ACC112 (cell line): ENCODE measurements at regions not wholly inside any gene's neighbourhood (a gene's known extent, or its start where the extent isn't known, plus 50 kb on each side); places are given as distances from the start of the nearest gene placed in this dataset.
"Not testable (repeated sequence)": the region's sequence is repeated elsewhere in the genome, so short reads cannot be mapped to it uniquely, and the experiment has no call there.

Experiments
- H2AFZ ChIP-seq: fragments of 200-600 bp; sonication (generic); one replicate; pipeline ENCODE4 v1.6.0; 2017; ENCODE audit warnings: antibody characterized with exemption, low read length; ENCODE audit not compliant: unreplicated experiment
- H3K27ac ChIP-seq: fragments of 200-600 bp; sonication (generic); 2 replicates; pipeline ENCODE4 v1.5.1; 2014; ENCODE audit warnings: low read depth, mild to moderate bottlenecking, antibody characterized with exemption, low read length, moderate library complexity
- H3K27me3 ChIP-seq: fragments of 200-600 bp; sonication (generic); 2 replicates; pipeline ENCODE4 v1.6.1; 2014; ENCODE audit warnings: mild to moderate bottlenecking, antibody characterized with exemption, low read length, moderate library complexity, mixed read lengths; ENCODE audit not compliant: insufficient read depth
- H3K36me3 ChIP-seq: fragments of 200-600 bp; sonication (generic); 2 replicates; pipeline ENCODE4 v1.6.1; 2016; ENCODE audit warnings: mild to moderate bottlenecking, antibody characterized with exemption, low read length, moderate library complexity, mixed read lengths; ENCODE audit not compliant: insufficient read depth
- H3K4me1 ChIP-seq: fragments of 200-600 bp; sonication (generic); one replicate; pipeline ENCODE4 v1.6.1; 2016; ENCODE audit warnings: low read length, mixed read lengths; ENCODE audit not compliant: insufficient read depth, unreplicated experiment, control insufficient read depth
- H3K4me3 ChIP-seq: fragments of 200-600 bp; sonication (generic); 2 replicates; pipeline ENCODE4 v1.5.1; 2014; ENCODE audit warnings: mild to moderate bottlenecking, low read depth, low read length
- H3K79me2 ChIP-seq: fragments of 200-600 bp; sonication (generic); one replicate; pipeline ENCODE4 v1.6.0; 2016; ENCODE audit warnings: low read length; ENCODE audit not compliant: control insufficient read depth, unreplicated experiment, insufficient read depth

DNA sequence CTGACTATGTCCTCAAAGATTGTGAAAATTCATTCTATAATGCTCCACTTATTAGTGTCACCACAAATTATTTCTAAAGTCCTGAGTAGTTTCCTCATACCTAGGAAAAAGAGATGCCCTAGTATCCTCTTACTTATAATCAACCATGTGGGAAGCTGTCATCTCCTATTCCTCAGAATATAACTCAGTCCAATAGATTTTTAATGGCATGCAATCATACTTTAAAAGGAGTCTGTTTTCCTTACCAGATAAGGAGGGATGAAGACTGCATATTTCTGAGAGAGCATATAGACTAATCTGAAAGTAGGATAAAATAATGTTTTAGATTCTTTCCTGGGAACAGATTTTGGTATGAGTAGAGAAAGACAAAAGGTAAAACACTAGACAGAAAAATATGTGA is 727.7 kb upstream of the GRM3 start:
- Histone ChIP-seq H3K36me3 (no peaks in the 10 kb centered on the region), H3K79me2 (no peaks in the 10 kb centered on the region), H2AFZ (no peak overlapping the region), H3K27me3 (no peaks in the 10 kb centered on the region), H3K27ac (no peak overlapping the region), H3K4me3 (no peak overlapping the region), H3K4me1 (no peaks in the 10 kb centered on the region)

- H2AFZ ChIP-seq = no peak overlapping the region
- no peaks in the 10 kb centered on the region for H3K4me1 ChIP-seq
- H3K79me2 ChIP-seq = no peaks in the 10 kb centered on the region
- no peak overlapping the region for H3K4me3 ChIP-seq
- no peaks in the 10 kb centered on the region for H3K36me3 ChIP-seq
- no peak overlapping the region for H3K27ac ChIP-seq
- H3K27me3 ChIP-seq = no peaks in the 10 kb centered on the region
Measured at GRCh38 chr7:85914437-85914836, 727.6 kb upstream of the SEMA3D start.

DNA sequence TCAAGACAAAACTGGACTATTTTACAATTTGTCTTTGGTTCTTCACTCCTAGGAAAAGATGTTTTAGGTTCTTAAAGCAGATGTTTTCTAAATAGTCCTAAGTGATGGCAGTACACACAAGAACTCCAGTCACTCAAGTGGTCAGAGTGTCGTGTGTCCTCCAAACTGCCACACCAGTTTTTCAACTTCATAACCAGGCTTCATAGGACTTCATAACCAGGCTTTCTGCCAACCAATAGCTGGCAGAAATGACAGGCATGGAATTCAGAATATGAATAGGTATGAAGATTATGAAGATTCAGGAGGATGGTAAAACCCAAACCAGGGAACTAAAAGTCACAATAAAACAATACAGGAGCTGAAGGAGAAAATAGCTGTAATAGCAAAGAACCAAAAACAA is 721.2 kb upstream of the SEMA3D start:
- Histone ChIP-seq H3K79me2 (no peaks in the 10 kb centered on the region), H3K4me1 (no peaks in the 10 kb centered on the region), H3K4me3 (no peak overlapping the region), H3K27ac (no peak overlapping the region), H3K27me3 (no peaks in the 10 kb centered on the region), H2AFZ (no peak overlapping the region), H3K36me3 (no peaks in the 10 kb centered on the region)

DNA sequence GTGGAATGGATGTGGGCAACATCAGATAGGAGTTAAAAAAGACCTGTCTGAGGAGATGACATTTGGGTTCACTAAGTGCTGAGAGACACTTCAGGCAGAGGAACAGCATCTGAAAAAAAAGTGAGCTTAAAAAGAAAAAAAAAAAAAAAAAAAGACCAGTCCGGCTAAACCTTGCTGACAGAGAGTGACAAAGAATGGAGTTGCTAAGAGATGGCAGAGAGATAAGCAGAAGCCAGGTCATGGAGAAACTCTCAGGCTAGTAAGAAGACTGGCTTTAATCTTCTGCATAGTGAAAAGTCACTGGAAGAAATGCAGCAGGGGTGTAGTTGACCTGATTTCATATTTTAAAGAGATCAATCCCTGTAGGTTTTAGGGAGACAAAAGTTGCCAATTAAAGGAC is 711.1 kb upstream of the SEMA3D start:
- Histone ChIP-seq H3K27ac (no peak overlapping the region), H2AFZ (no peak overlapping the region), H3K79me2 (no peaks in the 10 kb centered on the region), H3K36me3 (no peaks in the 10 kb centered on the region), H3K27me3 (peaks cover 14% of the 10 kb centered on the region; the same call in 1 of the 2 replicates), H3K4me3 (no peak overlapping the region), H3K4me1 (no peaks in the 10 kb centered on the region)

DNA sequence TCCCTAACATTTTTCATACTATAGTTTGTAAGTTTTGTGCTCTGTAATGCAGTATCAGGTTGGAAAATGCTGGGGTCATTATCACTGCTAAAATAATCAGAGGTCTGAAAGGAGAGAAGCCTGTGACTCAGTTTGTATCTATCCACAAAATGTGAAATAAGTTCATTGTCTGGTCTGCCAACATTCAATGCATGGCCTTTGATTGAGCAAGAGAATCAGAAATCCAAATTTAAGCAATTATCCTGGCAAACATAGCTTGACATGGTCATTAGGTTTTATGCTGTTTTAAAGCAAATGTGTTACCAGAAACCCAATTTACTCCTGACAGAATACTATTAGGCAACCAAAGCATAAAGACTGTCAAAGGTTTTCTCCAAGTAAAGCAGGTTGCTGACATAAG is 709.7 kb upstream of the SEMA3D start:
- Histone ChIP-seq H3K36me3 (no peaks in the 10 kb centered on the region), H3K27me3 (peaks cover 14% of the 10 kb centered on the region; the same call in 1 of the 2 replicates), H2AFZ (no peak overlapping the region), H3K4me3 (no peak overlapping the region), H3K27ac (no peak overlapping the region), H3K4me1 (no peaks in the 10 kb centered on the region), H3K79me2 (no peaks in the 10 kb centered on the region)

- H3K4me1 ChIP-seq = no peaks in the 10 kb centered on the region
- no peak overlapping the region for H2AFZ ChIP-seq
- no peak overlapping the region for H3K27ac ChIP-seq
- H3K36me3 ChIP-seq = no peaks in the 10 kb centered on the region
- peaks cover 14% of the 10 kb centered on the region for H3K27me3 ChIP-seq
- no peak overlapping the region for H3K4me3 ChIP-seq
- no peaks in the 10 kb centered on the region for H3K79me2 ChIP-seq
Measured at GRCh38 chr7:85895835-85896234, 709.0 kb upstream of the SEMA3D start.

DNA sequence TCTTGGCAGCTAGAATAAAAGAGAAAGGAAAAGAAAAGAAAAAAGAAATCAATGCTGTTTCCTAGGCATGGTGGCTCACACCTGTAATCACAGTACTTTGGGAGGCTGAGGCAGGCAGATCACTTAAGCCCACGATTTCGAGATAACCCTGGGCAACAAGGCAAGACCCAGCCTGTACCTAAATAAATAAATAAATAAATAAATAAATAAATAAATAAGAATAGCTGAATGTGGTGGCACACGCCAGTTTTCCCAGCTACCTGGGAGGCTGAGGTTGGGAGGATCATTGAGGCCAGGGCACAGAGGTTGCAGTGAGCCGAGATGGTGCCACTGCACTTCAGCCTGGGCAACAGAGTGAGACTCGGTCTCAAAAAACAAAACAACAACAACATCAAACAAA is 705.0 kb upstream of the SEMA3D start:
- H2AFZ ChIP-seq, H3K4me1 ChIP-seq, H3K27me3 ChIP-seq, H3K36me3 ChIP-seq, H3K79me2 ChIP-seq, H3K27ac ChIP-seq, H3K4me3 ChIP-seq: not testable (repeated sequence)

- no peak overlapping the region for H2AFZ ChIP-seq
- H3K27me3 ChIP-seq = no peaks in the 10 kb centered on the region; the same call in 1 of the 2 replicates
- no peaks in the 10 kb centered on the region for H3K36me3 ChIP-seq
- H3K27ac ChIP-seq = no peak overlapping the region
- no peaks in the 10 kb centered on the region for H3K79me2 ChIP-seq
- no peak overlapping the region for H3K4me3 ChIP-seq
- H3K4me1 ChIP-seq = no peaks in the 10 kb centered on the region
Measured at GRCh38 chr7:85890244-85890811, 703.5 kb upstream of the SEMA3D start.

DNA sequence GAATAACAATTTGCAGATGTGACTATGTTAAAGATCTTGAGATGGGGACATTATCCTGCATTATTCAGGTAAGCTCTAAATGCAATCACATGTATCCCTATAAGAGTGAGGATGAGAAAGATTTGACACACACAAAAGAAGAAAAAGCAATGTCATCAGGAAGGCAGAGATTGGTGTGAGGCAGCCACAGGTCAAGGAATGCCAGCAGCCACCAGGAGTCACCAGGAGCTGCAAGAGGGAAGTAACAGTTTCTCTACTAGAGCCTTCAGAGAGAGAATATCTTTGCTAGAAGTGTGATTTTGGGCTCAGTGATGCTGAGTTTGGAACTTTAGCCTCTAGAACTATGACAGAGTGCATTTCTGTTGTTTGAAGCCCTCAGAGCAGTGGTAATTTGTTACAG is 700.3 kb upstream of the SEMA3D start:
- Histone ChIP-seq H3K27ac (no peak overlapping the region), H3K4me3 (no peak overlapping the region), H3K4me1 (no peaks in the 10 kb centered on the region), H3K79me2 (no peaks in the 10 kb centered on the region), H2AFZ (no peak overlapping the region), H3K27me3 (peaks cover 4% of the 10 kb centered on the region; the same call in 1 of the 2 replicates), H3K36me3 (no peaks in the 10 kb centered on the region)

DNA sequence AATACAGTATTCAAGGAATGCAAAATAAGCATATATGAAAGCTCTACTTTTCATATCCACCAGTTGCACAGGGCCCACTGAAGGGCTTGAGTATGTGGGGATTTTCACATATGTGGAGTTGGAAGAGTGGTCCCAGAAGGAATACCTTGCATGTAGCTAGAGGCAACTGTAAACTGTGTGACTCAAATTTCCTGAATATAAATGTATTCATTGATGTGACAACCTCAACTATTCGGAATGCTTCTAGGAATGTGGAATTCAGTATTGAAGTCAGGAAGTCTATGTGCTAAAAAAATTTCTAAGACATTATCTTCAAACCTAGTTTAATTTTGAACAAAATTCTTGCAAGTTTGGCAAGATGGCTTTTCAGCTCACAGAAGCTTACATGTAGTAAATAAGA is 695.5 kb upstream of the SEMA3D start:
- no peak overlapping the region for H3K27ac ChIP-seq
- H3K36me3 ChIP-seq = no peaks in the 10 kb centered on the region
- no peak overlapping the region for H2AFZ ChIP-seq

DNA sequence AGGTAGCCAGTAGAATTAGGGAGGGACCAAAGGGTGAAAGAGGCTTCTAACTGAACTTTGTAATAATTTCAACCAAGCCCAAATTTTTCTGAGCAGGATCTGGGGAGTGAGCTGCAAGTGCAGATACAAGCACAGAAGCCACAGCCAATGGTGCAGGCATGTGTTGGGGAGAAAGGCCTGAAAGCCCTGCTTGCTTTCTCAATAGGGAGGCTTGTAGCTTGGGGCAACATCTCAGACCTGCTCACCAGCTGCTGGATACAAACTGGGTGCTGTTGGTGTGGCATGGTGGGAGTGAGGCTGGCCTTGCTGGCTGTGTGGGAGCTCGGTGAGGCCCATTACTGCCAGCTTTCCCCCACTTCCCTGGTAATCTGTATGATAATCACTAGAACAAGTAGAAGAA is 688.5 kb upstream of the SEMA3D start:
- Histone ChIP-seq H3K4me1 (no peaks in the 10 kb centered on the region), H3K27ac (no peak overlapping the region), H2AFZ (no peak overlapping the region), H3K36me3 (no peaks in the 10 kb centered on the region), H3K4me3 (no peak overlapping the region), H3K79me2 (no peaks in the 10 kb centered on the region), H3K27me3 (peaks cover 13% of the 10 kb centered on the region; the same call in 1 of the 2 replicates)

More for the DNA sequence above, 695.5 kb upstream of the SEMA3D start:
- Histone ChIP-seq H3K79me2 (no peaks in the 10 kb centered on the region), H3K27me3 (0 out of 2 replicates have a peak, but pooled peaks cover 4% of the 10 kb centered on the region), H3K4me1 (no peaks in the 10 kb centered on the region), H3K4me3 (no peak overlapping the region)
